Islet of Langerhans (tissue), 1 donor: ENCODE measurements at regions not wholly inside any gene's neighbourhood (a gene's known extent, or its start where the extent isn't known, plus 50 kb on each side); places are given as distances from the start of the nearest gene placed in this dataset.

Source experiments
- FAIRE-seq: peaks from one replicate; lab custom pipeline; 2011; peaks lifted over from hg19 to GRCh38; lab: Jason Lieb, UNC

GRCh38 chr6:145187491-145188206, 547.7 kb downstream of the EPM2A start:
- no peak for FAIRE-seq

- FAIRE-seq, result no peak
Measured at GRCh38 chr6:145189836-145190235, 545.5 kb downstream of the EPM2A start.

- no peak for FAIRE-seq
Measured at GRCh38 chr6:145194389-145194788, 540.9 kb downstream of the EPM2A start.

GRCh38 chr6:145199961-145200360, 535.4 kb downstream of the EPM2A start:
- FAIRE-seq, result no peak

GRCh38 chr6:145204301-145204700, 531.0 kb downstream of the EPM2A start:
- peak; percentile 91 for FAIRE-seq

- peak; percentile 68 for FAIRE-seq
Measured at GRCh38 chr6:145206247-145206907, 528.9 kb downstream of the EPM2A start.

- FAIRE-seq, result no peak
Measured at GRCh38 chr6:145208474-145208873, 526.8 kb downstream of the EPM2A start.

- no peak for FAIRE-seq
Measured at GRCh38 chr6:145209272-145209671, 526.0 kb downstream of the EPM2A start.

GRCh38 chr6:145212813-145213212, 522.5 kb downstream of the EPM2A start:
- FAIRE-seq, result no peak

- FAIRE-seq, result no peak
Measured at GRCh38 chr6:145213614-145214013, 521.7 kb downstream of the EPM2A start.

GRCh38 chr6:145214570-145214969, 520.8 kb downstream of the EPM2A start:
- peak; percentile 99 for FAIRE-seq

GRCh38 chr6:145224450-145224849, 510.9 kb downstream of the EPM2A start:
- FAIRE-seq, result no peak

GRCh38 chr6:145225500-145225899, 509.8 kb downstream of the EPM2A start:
- FAIRE-seq, result no peak

GRCh38 chr6:145227593-145227992, 507.7 kb downstream of the EPM2A start:
- FAIRE-seq, result no peak

- FAIRE-seq, result no peak
Measured at GRCh38 chr6:145228962-145229582, 506.2 kb downstream of the EPM2A start.

- FAIRE-seq, result no peak
Measured at GRCh38 chr6:145233955-145234354, 501.4 kb downstream of the EPM2A start.

GRCh38 chr6:145235207-145235606, 500.1 kb downstream of the EPM2A start:
- FAIRE-seq, result no peak

- no peak for FAIRE-seq
Measured at GRCh38 chr6:145238787-145239186, 496.5 kb downstream of the EPM2A start.

GRCh38 chr6:145241039-145241438, 494.3 kb downstream of the EPM2A start:
- no peak for FAIRE-seq

- no peak for FAIRE-seq
Measured at GRCh38 chr6:145241721-145242120, 493.6 kb downstream of the EPM2A start.

GRCh38 chr6:145244349-145245100, 490.8 kb downstream of the EPM2A start:
- no peak for FAIRE-seq

GRCh38 chr6:145245119-145245518, 490.2 kb downstream of the EPM2A start:
- FAIRE-seq, result no peak
